B cell (primary cell): ENCODE measurements at regions not wholly inside any gene's neighbourhood (a gene's known extent, or its start where the extent isn't known, plus 50 kb on each side); places are given as distances from the start of the nearest gene placed in this dataset.

Source experiments
- EZH2 ChIP-seq: IDR thresholded peaks from 2 replicates; pipeline ENCODE4 v1.6.1; 2012; ENCODE audit warnings: borderline replicate concordance, low read depth, mild to moderate bottlenecking, moderate library complexity, low read length; ENCODE audit not compliant: insufficient read depth, poor library complexity, severe bottlenecking
- TF ChIP-seq, protein P1 (sequence below): fragments of 200-600 bp; IDR thresholded peaks from one replicate; pipeline ENCODE4 v1.8.0; 2022; ENCODE audit warnings: antibody characterized with exemption, mild to moderate bottlenecking

DNA sequence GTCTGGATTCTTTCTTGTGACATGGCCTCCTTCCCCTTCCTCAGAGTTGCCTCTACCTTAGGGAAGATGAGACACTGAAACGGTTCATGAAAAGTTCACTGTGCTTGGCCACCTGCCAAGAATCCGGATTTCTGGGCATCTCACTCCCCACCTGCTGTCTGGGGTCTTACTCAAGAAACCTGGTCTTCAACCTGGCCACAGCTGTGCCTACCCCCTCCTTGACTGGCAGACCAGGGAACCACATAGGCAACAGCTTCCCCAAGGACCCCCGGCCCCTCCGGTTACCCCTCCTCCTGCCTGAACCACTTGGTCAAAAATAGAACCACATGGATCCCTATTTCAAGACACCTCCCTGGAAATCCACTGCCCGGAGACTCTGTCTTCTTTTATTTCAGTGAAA lies 58.7 kb upstream of the NANOS1 start:
- TF ChIP-seq, protein P1, sequence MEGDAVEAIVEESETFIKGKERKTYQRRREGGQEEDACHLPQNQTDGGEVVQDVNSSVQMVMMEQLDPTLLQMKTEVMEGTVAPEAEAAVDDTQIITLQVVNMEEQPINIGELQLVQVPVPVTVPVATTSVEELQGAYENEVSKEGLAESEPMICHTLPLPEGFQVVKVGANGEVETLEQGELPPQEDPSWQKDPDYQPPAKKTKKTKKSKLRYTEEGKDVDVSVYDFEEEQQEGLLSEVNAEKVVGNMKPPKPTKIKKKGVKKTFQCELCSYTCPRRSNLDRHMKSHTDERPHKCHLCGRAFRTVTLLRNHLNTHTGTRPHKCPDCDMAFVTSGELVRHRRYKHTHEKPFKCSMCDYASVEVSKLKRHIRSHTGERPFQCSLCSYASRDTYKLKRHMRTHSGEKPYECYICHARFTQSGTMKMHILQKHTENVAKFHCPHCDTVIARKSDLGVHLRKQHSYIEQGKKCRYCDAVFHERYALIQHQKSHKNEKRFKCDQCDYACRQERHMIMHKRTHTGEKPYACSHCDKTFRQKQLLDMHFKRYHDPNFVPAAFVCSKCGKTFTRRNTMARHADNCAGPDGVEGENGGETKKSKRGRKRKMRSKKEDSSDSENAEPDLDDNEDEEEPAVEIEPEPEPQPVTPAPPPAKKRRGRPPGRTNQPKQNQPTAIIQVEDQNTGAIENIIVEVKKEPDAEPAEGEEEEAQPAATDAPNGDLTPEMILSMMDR = no peak
- TF ChIP-seq EZH2 = no peak
